Neural cell (in vitro differentiated cells): ENCODE measurements at regions not wholly inside any gene's neighbourhood (a gene's known extent, or its start where the extent isn't known, plus 50 kb on each side); places are given as distances from the start of the nearest gene placed in this dataset.

Experiments used
- H2AFZ ChIP-seq: fragments of 200-600, 300-800 bp; sonication (generic), shearing (Covaris generic); 2 replicates; pipeline ENCODE4 v1.6.0; 2014; ENCODE audit warnings: low read depth, mild to moderate bottlenecking, antibody characterized with exemption, low read length, moderate library complexity
- H3F3A ChIP-seq: fragments of 200-600 bp; shearing (Covaris generic); 2 replicates; pipeline ENCODE4 v1.6.1; 2016; ENCODE audit warnings: mild to moderate bottlenecking, moderate library complexity, mixed read lengths, antibody characterized with exemption, low read length; ENCODE audit not compliant: insufficient read depth, poor library complexity, severe bottlenecking
- H3K27ac ChIP-seq: fragments of 200-600, 300-800 bp; sonication (generic), shearing (Covaris generic); 2 replicates; pipeline ENCODE4 v1.5.1; 2014; ENCODE audit warnings: mild to moderate bottlenecking, low read length, moderate library complexity
- H3K27me3 ChIP-seq: fragments of 300-800, 200-600 bp; sonication (generic), shearing (Covaris generic); 2 replicates; pipeline ENCODE4 v1.6.0; 2014; ENCODE audit warnings: mild to moderate bottlenecking, low read depth, low read length, moderate library complexity; ENCODE audit not compliant: insufficient read depth
- H3K36me3 ChIP-seq: fragments of 300-800, 200-600 bp; sonication (generic), shearing (Covaris generic); 2 replicates; pipeline ENCODE4 v1.5.1; 2014; ENCODE audit warnings: mild to moderate bottlenecking, antibody characterized with exemption, low read length, moderate library complexity; ENCODE audit not compliant: insufficient read depth
- H3K4me2 ChIP-seq: fragments of 300-800, 200-600 bp; sonication (generic), shearing (Covaris generic); 2 replicates; pipeline ENCODE4 v1.6.0; 2014; ENCODE audit warnings: mild to moderate bottlenecking, low read length
- H3K4me3 ChIP-seq: fragments of 300-800, 200-600 bp; sonication (generic), shearing (Covaris generic); 2 replicates; pipeline ENCODE4 v1.5.1; 2014; ENCODE audit warnings: mild to moderate bottlenecking, low read length, moderate library complexity
- H3K79me2 ChIP-seq: fragments of 200-600 bp; shearing (Covaris generic); replicated peaks from 2 replicates; pipeline ENCODE4 v1.6.0; 2014; ENCODE audit warnings: mild to moderate bottlenecking, low read length, moderate library complexity; ENCODE audit not compliant: insufficient read depth
- H3K9ac ChIP-seq: fragments of 300-800, 200-600 bp; sonication (generic), shearing (Covaris generic); 2 replicates; pipeline ENCODE4 v1.6.1; 2016; ENCODE audit warnings: mild to moderate bottlenecking, low read length, mixed read lengths
- H3K9me2 ChIP-seq: fragments of 200-600 bp; shearing (Covaris generic); 2 replicates; pipeline ENCODE4 v1.6.1; 2016; ENCODE audit warnings: mild to moderate bottlenecking, low read length, mixed read lengths; ENCODE audit not compliant: insufficient read depth
- H3K9me3 ChIP-seq: fragments of 200-600, 300-800 bp; sonication (generic), shearing (Covaris generic); 2 replicates; pipeline ENCODE4 v1.6.1; 2016; ENCODE audit warnings: mild to moderate bottlenecking, mixed run types, low read length, moderate library complexity, mixed read lengths
- H4K20me1 ChIP-seq: fragments of 200-600 bp; shearing (Covaris generic); 2 replicates; pipeline ENCODE4 v1.6.1; 2016; ENCODE audit warnings: mild to moderate bottlenecking, mixed run types; ENCODE audit not compliant: insufficient read depth
- EP300 ChIP-seq: fragments of 450-650 bp; conservative IDR thresholded peaks from 2 replicates; pipeline ENCODE4 v1.6.1; 2014; ENCODE audit warnings: antibody characterized with exemption, mild to moderate bottlenecking, moderate library complexity; ENCODE audit not compliant: poor library complexity, severe bottlenecking
- EZH2 ChIP-seq: fragments of 200-600, 300-800 bp; shearing (Covaris generic), sonication (generic); IDR thresholded peaks from 2 replicates; pipeline ENCODE4 v1.6.1; 2014; ENCODE audit warnings: antibody characterized with exemption, low read length, borderline replicate concordance, mild to moderate bottlenecking; ENCODE audit not compliant: insufficient read depth, poor library complexity, severe bottlenecking
- MXI1 ChIP-seq: fragments of 450-650 bp; conservative IDR thresholded peaks from 2 replicates; pipeline ENCODE4 v1.6.1; 2014; ENCODE audit warnings: antibody characterized with exemption, mild to moderate bottlenecking; ENCODE audit not compliant: poor library complexity, severe bottlenecking
- POLR2AphosphoS5 ChIP-seq: IDR thresholded peaks from 2 replicates; pipeline ENCODE4 v1.6.1; 2012
- RAD21 ChIP-seq: fragments of 450-650 bp; conservative IDR thresholded peaks from 2 replicates; pipeline ENCODE4 v1.6.1; 2014; ENCODE audit warnings: antibody characterized with exemption, mild to moderate bottlenecking, moderate library complexity
- SMC3 ChIP-seq: fragments of 450-650 bp; conservative IDR thresholded peaks from 2 replicates; pipeline ENCODE4 v1.6.1; 2014; ENCODE audit warnings: antibody characterized with exemption, mild to moderate bottlenecking, moderate library complexity; ENCODE audit not compliant: poor library complexity
- TAF1 ChIP-seq: IDR thresholded peaks from 2 replicates; pipeline ENCODE4 v1.6.1; 2012; ENCODE audit warnings: low read depth
- TF ChIP-seq, protein P1 (sequence below): fragments of 450-650 bp; IDR thresholded peaks from 2 replicates; pipeline ENCODE4 v1.5.1; 2014; ENCODE audit warnings: antibody characterized with exemption, mild to moderate bottlenecking, moderate library complexity; ENCODE audit not compliant: poor library complexity, severe bottlenecking
- TF ChIP-seq, protein P2 (sequence below): IDR thresholded peaks from 2 replicates; pipeline ENCODE4 v1.6.1; 2012; ENCODE audit warnings: borderline replicate concordance

DNA sequence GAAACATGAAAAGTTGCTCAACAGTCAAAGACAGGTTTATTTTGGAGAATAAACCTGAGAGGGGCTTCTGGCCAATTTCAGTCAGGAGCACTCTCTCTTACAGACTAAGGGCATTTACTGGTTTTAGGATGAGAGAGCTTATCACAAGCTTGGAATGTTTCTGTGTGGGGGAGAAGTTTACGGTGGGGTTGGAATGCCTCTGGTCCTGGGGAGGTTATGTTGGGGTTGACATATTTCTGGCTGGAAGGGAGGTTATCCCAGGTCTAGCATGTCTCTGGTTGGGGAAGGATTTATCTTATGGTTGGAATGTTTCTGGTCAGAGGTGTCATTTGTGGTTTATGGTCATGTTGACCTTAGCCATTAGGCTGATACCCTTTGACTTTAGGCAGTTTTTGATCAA is 1867.3 kb downstream of the EFNA5 start:
- Histone ChIP-seq H3F3A (no peaks in the 10 kb centered on the region), H3K36me3 (no peaks in the 10 kb centered on the region), H3K27ac (no peak overlapping the region), H2AFZ (no peak overlapping the region), H3K9me2 (no peaks in the 10 kb centered on the region), H3K4me2 (no peak overlapping the region), H3K27me3 (no peaks in the 10 kb centered on the region), H3K9ac (no peak overlapping the region), H4K20me1 (no peaks in the 10 kb centered on the region), H3K79me2 (no peaks in the 10 kb centered on the region), H3K9me3 (no peaks in the 10 kb centered on the region), H3K4me3 (no peak overlapping the region)
- TF ChIP-seq TAF1 (no peak), MXI1 (no peak), EP300 (no peak), EZH2 (no peak), POLR2AphosphoS5 (no peak), SMC3 (no peak), RAD21 (no peak)
- TF ChIP-seq, protein P1, sequence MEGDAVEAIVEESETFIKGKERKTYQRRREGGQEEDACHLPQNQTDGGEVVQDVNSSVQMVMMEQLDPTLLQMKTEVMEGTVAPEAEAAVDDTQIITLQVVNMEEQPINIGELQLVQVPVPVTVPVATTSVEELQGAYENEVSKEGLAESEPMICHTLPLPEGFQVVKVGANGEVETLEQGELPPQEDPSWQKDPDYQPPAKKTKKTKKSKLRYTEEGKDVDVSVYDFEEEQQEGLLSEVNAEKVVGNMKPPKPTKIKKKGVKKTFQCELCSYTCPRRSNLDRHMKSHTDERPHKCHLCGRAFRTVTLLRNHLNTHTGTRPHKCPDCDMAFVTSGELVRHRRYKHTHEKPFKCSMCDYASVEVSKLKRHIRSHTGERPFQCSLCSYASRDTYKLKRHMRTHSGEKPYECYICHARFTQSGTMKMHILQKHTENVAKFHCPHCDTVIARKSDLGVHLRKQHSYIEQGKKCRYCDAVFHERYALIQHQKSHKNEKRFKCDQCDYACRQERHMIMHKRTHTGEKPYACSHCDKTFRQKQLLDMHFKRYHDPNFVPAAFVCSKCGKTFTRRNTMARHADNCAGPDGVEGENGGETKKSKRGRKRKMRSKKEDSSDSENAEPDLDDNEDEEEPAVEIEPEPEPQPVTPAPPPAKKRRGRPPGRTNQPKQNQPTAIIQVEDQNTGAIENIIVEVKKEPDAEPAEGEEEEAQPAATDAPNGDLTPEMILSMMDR: no peak
- TF ChIP-seq, protein P2, sequence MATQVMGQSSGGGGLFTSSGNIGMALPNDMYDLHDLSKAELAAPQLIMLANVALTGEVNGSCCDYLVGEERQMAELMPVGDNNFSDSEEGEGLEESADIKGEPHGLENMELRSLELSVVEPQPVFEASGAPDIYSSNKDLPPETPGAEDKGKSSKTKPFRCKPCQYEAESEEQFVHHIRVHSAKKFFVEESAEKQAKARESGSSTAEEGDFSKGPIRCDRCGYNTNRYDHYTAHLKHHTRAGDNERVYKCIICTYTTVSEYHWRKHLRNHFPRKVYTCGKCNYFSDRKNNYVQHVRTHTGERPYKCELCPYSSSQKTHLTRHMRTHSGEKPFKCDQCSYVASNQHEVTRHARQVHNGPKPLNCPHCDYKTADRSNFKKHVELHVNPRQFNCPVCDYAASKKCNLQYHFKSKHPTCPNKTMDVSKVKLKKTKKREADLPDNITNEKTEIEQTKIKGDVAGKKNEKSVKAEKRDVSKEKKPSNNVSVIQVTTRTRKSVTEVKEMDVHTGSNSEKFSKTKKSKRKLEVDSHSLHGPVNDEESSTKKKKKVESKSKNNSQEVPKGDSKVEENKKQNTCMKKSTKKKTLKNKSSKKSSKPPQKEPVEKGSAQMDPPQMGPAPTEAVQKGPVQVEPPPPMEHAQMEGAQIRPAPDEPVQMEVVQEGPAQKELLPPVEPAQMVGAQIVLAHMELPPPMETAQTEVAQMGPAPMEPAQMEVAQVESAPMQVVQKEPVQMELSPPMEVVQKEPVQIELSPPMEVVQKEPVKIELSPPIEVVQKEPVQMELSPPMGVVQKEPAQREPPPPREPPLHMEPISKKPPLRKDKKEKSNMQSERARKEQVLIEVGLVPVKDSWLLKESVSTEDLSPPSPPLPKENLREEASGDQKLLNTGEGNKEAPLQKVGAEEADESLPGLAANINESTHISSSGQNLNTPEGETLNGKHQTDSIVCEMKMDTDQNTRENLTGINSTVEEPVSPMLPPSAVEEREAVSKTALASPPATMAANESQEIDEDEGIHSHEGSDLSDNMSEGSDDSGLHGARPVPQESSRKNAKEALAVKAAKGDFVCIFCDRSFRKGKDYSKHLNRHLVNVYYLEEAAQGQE: no peak

DNA sequence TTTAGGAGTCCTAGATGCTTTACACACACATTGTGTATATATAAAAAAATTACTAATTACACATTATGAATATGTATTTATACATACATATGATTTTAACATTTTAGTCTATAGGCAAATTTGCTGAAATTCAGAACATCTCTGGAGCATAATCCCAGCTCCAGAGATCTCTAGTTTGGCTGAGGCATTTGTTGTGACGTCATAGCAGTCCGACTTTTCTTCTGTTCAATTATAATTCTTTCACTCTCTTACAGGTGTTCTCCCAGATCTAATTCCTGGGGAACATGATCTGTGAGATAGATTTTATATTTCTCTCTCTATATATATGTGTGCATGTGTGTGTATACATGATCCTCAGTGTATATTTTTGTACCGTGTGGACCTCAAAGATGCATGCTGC is 1876.2 kb downstream of the EFNA5 start:
- no peak overlapping the region for H3K27ac ChIP-seq
- no peaks in the 10 kb centered on the region for H3K36me3 ChIP-seq
- TF ChIP-seq, protein P1: no peak
- TF ChIP-seq, protein P2: no peak
- H3K27me3 ChIP-seq: no peaks in the 10 kb centered on the region
- no peak overlapping the region for H3K4me3 ChIP-seq
- no peak overlapping the region for H3K9ac ChIP-seq
- no peaks in the 10 kb centered on the region for H4K20me1 ChIP-seq
- H3F3A ChIP-seq: no peaks in the 10 kb centered on the region
- H2AFZ ChIP-seq: no peak overlapping the region
- no peak overlapping the region for H3K4me2 ChIP-seq
- H3K9me3 ChIP-seq: no peaks in the 10 kb centered on the region
- H3K79me2 ChIP-seq: no peaks in the 10 kb centered on the region
- H3K9me2 ChIP-seq: no peaks in the 10 kb centered on the region
